ENCODE measurements at regions not wholly inside any gene's neighbourhood (a gene's known extent, or its start where the extent isn't known, plus 50 kb on each side); places are given as distances from the start of the nearest gene placed in this dataset.
"Not testable (repeated sequence)": the region's sequence is repeated elsewhere in the genome, so short reads cannot be mapped to it uniquely, and the experiment has no call there.

DNA sequence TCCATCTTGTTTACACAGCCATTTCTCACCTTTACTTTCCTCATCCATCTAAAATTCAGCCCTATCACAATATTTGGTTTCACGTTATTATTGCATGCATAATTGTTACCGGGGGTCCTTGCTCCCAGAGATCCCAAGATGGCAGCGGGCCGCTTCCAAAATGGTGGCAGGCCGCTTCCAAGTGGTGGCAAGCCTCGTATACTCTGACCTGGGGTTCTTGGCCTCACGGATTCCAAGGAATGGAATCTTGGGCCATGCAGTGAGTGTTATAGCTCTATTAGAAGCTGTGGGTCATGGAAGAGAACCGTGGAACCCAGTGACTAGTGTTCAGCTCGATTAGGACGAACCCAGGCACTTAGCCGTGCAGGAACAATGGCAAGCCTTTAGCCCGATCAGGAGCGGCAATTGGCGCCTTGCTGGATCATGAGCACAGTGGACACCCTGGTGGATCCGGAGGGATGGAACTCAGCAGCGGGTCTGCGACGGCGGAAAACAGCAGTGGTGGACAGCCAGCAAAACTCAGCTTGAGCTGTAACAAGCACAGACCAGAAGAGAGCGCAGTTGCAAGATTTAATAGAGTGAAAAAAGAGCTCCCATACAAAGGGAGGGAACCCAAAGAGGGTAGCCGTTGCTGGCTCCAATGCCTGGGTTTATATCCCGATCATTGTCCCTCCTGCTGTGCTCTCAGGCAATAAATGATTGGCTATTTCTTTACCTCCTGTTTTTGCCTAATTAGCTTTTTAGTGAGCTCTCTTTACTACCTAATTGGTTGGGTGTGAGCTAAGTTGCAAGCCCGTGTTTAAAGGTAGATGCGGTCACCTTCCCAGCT is 756.2 kb upstream of the CTNND2 start:
- TF ChIP-seq, protein P1, sequence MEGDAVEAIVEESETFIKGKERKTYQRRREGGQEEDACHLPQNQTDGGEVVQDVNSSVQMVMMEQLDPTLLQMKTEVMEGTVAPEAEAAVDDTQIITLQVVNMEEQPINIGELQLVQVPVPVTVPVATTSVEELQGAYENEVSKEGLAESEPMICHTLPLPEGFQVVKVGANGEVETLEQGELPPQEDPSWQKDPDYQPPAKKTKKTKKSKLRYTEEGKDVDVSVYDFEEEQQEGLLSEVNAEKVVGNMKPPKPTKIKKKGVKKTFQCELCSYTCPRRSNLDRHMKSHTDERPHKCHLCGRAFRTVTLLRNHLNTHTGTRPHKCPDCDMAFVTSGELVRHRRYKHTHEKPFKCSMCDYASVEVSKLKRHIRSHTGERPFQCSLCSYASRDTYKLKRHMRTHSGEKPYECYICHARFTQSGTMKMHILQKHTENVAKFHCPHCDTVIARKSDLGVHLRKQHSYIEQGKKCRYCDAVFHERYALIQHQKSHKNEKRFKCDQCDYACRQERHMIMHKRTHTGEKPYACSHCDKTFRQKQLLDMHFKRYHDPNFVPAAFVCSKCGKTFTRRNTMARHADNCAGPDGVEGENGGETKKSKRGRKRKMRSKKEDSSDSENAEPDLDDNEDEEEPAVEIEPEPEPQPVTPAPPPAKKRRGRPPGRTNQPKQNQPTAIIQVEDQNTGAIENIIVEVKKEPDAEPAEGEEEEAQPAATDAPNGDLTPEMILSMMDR (IDR thresholded peaks at IDR 0.05): not testable (repeated sequence)
- TF ChIP-seq, protein P2, sequence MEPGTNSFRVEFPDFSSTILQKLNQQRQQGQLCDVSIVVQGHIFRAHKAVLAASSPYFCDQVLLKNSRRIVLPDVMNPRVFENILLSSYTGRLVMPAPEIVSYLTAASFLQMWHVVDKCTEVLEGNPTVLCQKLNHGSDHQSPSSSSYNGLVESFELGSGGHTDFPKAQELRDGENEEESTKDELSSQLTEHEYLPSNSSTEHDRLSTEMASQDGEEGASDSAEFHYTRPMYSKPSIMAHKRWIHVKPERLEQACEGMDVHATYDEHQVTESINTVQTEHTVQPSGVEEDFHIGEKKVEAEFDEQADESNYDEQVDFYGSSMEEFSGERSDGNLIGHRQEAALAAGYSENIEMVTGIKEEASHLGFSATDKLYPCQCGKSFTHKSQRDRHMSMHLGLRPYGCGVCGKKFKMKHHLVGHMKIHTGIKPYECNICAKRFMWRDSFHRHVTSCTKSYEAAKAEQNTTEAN (CRISPR knock-in tag; IDR thresholded peaks at IDR 0.05): not testable (repeated sequence)

Data from WTC11 (cell line).